Thymus (tissue), 11 donors: ENCODE measurements at regions not wholly inside any gene's neighbourhood (a gene's known extent, or its start where the extent isn't known, plus 50 kb on each side); places are given as distances from the start of the nearest gene placed in this dataset.
"Not testable (repeated sequence)": the region's sequence is repeated elsewhere in the genome, so short reads cannot be mapped to it uniquely, and the experiment has no call there.

ENCODE experiments used
- DNase-seq, 9 donors: peaks; one replicate each; pipeline ENCODE4 v3.0.0-alpha.2; 2013; ENCODE audit warnings: low spot score in 9 of 9, low read depth in 6 of 9, missing footprints in 1 of 9
- H3K27ac ChIP-seq, 2 donors: one replicate each; pipeline ENCODE4 v1.5.1; 2013; ENCODE audit warnings: control low read depth in 1 of 2, low read depth in 1 of 2, low read length in 1 of 2, mild to moderate bottlenecking in 1 of 2, moderate library complexity in 1 of 2
- H3K27me3 ChIP-seq, 2 donors: one replicate each; pipeline ENCODE4 v1.5.1; 2013; ENCODE audit warnings: low read length in 1 of 2; ENCODE audit not compliant: control insufficient read depth in 2 of 2, insufficient read depth in 1 of 2
- H3K36me3 ChIP-seq, 2 donors: one replicate each; pipeline ENCODE4 v1.5.1; 2013; ENCODE audit warnings: low read length in 1 of 2, mild to moderate bottlenecking in 1 of 2, moderate library complexity in 1 of 2; ENCODE audit not compliant: control insufficient read depth in 2 of 2, insufficient read depth in 2 of 2
- H3K4me1 ChIP-seq, 2 donors: one replicate each; pipeline ENCODE4 v1.5.1; 2013; ENCODE audit warnings: low read length in 2 of 2; ENCODE audit not compliant: control insufficient read depth in 2 of 2, insufficient read depth in 2 of 2
- H3K4me3 ChIP-seq, 2 donors: one replicate each; pipeline ENCODE4 v1.5.1; 2013; ENCODE audit warnings: low read length in 2 of 2, control low read depth in 1 of 2, mild to moderate bottlenecking in 1 of 2
- H3K9me3 ChIP-seq, 2 donors: one replicate each; pipeline ENCODE4 v1.5.1; 2013; ENCODE audit warnings: low read length in 1 of 2, mild to moderate bottlenecking in 1 of 2; ENCODE audit not compliant: control insufficient read depth in 2 of 2, insufficient read depth in 1 of 2
- WGBS: extraction: QIAGEN DNeasy Blood & Tissue Kit; methylation state at CpG from one replicate; pipeline ENCODE4 v1.1.7; 2013; 5-methylcytosine and 5-hydroxymethylcytosine counted together
- donor health status: healthy.

DNA sequence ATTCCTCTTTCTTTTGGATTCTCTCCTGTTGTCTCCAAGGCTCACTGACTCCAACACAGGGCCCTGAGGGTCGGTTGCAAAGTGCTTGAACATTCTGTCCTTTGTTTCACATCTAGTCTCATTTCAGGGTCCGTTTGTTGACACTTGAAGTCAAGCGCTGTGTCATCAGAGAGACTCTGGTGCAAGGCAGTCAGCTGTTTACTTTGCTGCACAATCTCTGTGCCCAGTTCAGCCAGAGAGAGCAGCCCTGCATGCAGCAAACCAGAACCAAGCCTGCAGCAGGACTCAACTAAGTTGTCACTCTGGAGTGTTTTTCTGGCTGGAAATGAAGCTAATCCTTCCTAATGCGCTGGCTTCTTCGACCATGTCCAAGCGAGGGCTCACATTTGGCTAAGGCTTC lies 77.6 kb upstream of the DPP6 start:
- not testable (repeated sequence) for H3K27ac ChIP-seq, H3K36me3 ChIP-seq, DNase-seq, H3K27me3 ChIP-seq, H3K4me3 ChIP-seq, H3K9me3 ChIP-seq, H3K4me1 ChIP-seq
- WGBS: 75% methylated on average over 6 of the region's 6 CpGs

DNA sequence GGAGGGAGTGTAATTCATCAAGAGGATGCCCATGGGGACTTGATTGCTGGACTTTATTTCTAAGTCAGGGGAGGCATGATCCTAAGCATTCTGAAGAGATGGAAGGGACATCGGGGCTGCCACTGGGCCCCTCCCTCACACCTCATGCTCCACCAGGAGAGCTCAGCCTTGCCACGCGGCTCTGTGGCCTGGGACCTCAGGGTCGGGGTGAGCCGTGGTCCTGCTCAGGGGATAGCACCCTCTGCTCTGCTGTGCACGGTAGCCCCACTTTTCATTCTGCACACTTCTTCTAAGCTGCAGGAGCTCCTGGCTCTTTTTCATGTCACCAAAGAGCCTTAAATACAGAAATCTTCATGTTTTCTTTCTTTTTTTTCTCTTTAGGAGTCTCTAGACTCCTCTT lies 75.5 kb upstream of the DPP6 start:
- not testable (repeated sequence) for H3K9me3 ChIP-seq, H3K36me3 ChIP-seq, H3K27ac ChIP-seq, H3K4me1 ChIP-seq, H3K4me3 ChIP-seq, DNase-seq, H3K27me3 ChIP-seq
- WGBS: 90% methylated on average over 6 of the region's 6 CpGs

DNA sequence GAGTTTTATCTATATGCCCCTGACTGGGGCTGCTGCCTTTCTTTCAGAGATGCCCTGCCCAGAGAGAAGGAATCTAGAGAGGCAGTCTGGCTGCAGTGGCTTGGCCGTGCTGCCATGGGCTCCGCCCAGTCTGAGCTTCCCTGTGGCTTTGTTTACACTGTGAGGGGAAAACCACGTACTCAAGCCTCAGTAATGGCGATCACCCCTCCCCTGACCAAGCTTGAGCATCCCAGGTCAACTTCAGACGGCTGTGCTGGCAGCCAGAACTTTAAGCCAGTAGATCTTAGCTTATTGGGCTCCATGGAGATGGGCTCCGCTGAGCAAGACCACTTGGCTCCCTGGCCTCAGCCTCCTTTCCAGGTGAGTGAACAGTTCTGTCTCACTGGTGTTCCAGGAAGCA lies 69.0 kb upstream of the DPP6 start:
- 68% methylated on average over 6 of the region's 6 CpGs for WGBS
- H3K4me3 ChIP-seq, H3K27me3 ChIP-seq, H3K27ac ChIP-seq, H3K9me3 ChIP-seq, H3K4me1 ChIP-seq, DNase-seq, H3K36me3 ChIP-seq: not testable (repeated sequence)

DNA sequence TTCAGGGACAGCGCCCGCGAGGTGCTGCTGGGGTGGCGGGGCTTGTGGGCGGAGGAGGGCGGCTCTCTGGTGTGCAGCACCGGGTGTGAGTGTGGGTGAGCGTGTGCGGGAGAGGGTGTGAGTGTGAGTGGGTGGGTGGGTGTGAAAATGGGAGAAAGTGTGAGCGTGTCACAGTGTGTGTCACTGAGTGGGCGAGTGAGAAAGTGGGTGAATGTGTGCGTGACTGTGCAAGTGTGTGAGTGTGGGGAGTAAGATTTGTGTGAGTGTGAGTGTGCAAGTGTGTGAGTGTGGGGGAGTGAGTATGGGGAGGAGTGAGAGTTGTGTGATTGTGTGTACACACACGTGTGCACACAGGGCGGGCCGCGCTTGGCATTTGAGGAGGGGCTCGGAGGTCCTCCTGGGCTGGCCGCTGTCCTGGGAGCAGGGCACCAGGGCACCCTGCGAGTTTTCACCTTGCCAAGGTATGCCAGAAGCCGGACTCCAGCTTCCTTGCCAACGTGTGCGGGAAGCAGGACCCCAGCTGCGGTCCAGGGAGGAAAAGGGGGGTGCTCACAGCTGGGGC lies 63.1 kb upstream of the DPP6 start:
- not testable (repeated sequence) for H3K9me3 ChIP-seq, H3K27ac ChIP-seq, H3K4me3 ChIP-seq, H3K4me1 ChIP-seq, H3K27me3 ChIP-seq, DNase-seq, H3K36me3 ChIP-seq
- 87% methylated on average over 16 of the region's 23 CpGs for WGBS

DNA sequence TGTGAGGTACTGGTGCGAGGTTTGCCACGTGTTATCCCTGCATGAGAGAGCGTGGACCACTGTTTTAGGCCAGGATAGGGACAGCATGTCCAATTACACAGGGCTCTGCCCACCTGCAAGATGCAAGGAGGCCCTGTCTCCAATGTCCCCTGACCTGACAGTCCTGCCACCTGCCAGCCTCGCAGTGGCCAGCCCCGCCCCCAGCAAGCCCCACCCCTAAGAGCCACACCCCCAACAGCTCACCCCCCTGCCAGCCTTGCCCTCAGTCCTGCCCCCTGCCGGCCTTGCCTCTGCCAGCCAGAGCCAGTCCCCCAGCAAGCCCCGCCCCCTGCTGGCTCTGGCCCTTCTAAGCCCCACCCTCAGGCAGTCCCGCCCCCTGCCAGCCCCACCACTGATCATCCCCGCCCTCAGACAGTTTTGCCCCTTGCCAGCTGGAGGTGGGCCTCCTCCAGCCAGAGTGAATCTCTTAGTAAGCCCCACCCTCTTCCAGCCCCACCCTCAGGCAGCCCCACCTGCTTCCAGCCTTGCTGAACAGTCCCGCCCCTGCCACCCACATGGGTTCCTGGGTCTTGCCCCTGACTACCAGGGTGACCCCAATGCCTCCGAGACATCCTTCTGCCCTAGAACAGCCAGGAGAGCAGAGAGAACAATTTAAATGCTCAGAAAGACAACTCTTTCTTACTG lies 62.3 kb upstream of the DPP6 start:
- H3K4me1 ChIP-seq, DNase-seq, H3K36me3 ChIP-seq, H3K9me3 ChIP-seq, H3K4me3 ChIP-seq, H3K27me3 ChIP-seq, H3K27ac ChIP-seq: not testable (repeated sequence)
- WGBS: 75% methylated on average over 7 of the region's 11 CpGs

DNA sequence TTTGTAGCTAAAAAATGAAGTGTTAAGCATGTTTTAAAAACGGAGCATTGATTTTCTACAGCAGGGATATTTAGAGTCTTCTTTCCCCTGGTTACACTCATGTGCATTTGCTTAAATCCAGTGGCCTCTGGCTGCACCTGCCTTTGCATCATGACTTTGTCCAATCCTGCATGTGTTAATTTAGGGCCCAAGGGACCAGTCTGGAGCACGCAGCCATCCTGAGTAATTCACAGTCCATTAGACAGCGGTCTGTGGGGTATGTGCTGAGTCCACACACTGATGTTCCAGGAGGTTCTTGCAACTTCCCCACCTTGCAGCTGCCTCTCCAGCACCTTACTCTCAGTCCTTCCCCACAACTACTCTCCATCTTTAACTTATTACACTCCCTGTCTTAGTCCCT lies 60.7 kb upstream of the DPP6 start:
- not testable (repeated sequence) for H3K27ac ChIP-seq, DNase-seq, H3K9me3 ChIP-seq, H3K36me3 ChIP-seq, H3K4me1 ChIP-seq, H3K4me3 ChIP-seq, H3K27me3 ChIP-seq
- 95% methylated on average over 2 of the region's 3 CpGs for WGBS

DNA sequence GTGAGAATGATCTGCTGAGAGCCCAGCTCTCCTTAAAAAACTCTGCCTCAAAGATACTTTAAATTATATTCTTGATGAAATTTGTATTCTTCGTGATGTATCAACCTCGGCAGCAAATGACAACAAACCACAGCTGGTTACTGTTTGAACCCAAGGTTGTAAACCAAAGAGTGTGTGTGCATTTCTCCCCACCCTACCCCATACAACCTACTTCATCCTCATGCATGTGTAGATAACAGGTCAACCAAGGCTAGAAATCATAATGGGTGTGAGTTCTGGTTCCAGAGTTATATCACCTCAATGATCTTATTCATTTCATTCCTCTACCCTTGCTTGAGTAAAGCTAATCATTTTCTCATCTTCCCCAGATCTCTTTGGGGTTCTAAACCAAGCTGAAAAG lies 58.8 kb upstream of the DPP6 start:
- H3K27me3 ChIP-seq, H3K4me3 ChIP-seq, H3K4me1 ChIP-seq, H3K27ac ChIP-seq, DNase-seq, H3K9me3 ChIP-seq, H3K36me3 ChIP-seq: not testable (repeated sequence)
- 96% methylated on average over 2 of the region's 2 CpGs for WGBS

DNA sequence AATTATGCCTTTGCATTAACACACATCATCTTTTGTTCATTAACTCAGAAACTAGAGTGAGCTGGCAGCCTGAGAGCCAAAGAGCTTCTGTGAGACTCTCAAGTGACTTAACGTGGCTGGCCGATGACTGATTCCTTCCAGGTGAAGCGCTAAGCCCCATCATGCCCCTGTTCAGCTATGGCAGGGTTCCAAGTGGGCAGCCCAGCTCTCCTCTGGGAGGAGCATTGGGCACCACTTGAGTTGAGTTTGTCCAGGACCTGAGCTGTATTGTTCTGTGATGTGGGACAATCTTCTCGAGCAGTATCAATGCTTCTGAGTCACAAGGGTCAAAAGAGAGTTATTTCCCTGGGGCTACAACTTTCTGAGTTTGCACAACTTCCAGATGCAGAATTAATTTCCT lies 53.3 kb upstream of the DPP6 start:
- not testable (repeated sequence) for H3K9me3 ChIP-seq, DNase-seq
- 89% methylated on average over 4 of the region's 4 CpGs for WGBS

More for the DNA sequence above, 53.3 kb upstream of the DPP6 start:
- H3K4me3 ChIP-seq, H3K36me3 ChIP-seq, H3K27me3 ChIP-seq, H3K4me1 ChIP-seq, H3K27ac ChIP-seq: not testable (repeated sequence)
